ENCODE measurements at regions not wholly inside any gene's neighbourhood (a gene's known extent, or its start where the extent isn't known, plus 50 kb on each side); places are given as distances from the start of the nearest gene placed in this dataset.
"Not testable (repeated sequence)": the region's sequence is repeated elsewhere in the genome, so short reads cannot be mapped to it uniquely, and the experiment has no call there.

GRCh38 chr3:109806929-109807328 lies 469.6 kb upstream of the DPPA4 start:
- DNase-seq = peak; percentile 60 to 63

GRCh38 chr3:109809513-109809912 lies 472.2 kb upstream of the DPPA4 start:
- no peak for DNase-seq

GRCh38 chr3:109818081-109818480 lies 480.7 kb upstream of the DPPA4 start:
- no peak for DNase-seq

- no peak for DNase-seq
Observed at GRCh38 chr3:109819734-109820133, 482.4 kb upstream of the DPPA4 start.

DNA sequence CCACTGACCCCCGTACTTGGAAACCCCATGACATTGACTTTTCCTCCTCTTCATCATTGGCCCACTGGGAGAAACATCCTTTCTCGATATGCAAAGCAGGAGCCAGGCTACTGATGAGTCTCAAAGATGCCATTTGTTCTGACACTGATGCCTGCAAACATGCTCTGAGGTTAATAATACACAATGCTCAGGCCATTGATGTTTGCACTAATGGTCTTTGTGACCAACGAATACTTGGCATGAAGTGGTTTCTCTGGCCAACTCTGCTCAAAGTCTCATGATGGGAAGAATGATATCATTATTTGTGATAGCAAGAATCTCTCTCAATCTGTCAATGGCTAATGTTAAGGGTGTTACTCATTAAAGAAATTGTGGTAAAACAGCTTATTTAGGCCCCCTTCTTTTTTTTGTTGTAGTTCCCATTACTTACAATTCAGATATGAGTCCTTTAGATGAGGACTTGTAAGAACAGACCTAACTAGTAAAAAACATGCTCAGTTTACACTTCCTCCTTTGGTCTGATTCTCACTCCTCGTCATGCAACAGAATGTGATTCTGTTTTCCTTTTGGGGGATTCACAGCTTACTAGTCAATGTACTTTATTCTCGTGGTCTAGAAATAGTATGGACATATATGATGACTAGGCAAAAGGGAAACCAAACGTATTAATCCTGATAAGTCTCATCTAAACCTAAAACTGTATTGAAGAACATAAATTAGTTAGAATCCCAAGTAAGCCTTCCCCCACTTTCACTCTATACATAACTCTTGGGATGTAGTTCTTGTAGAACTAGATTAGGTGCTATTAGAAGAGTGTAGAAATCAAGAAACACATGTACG lies 488.8 kb upstream of the DPPA4 start:
- DNase-seq = no peak

GRCh38 chr3:109831403-109831802 lies 494.1 kb upstream of the DPPA4 start:
- DNase-seq = no peak

DNA sequence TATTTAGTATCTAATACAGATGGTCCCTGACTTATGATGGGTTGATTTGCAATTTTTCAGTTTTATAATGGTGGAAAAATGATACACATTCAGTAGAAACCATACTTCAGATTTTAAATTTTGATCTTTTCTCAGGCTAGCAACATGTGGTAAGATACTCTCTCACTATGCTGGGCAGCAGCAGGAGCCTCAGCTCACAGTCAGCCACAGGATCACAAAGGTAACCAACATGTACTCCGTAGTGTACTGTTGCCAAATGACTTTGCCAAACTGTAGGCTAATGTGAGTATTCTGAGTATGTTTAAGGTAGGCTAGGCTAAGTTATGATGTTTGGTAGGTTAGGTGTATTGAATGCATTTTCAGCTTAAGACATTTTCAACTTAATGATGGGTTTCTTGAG lies 498.6 kb upstream of the DPPA4 start:
- DNase-seq = no peak

DNA sequence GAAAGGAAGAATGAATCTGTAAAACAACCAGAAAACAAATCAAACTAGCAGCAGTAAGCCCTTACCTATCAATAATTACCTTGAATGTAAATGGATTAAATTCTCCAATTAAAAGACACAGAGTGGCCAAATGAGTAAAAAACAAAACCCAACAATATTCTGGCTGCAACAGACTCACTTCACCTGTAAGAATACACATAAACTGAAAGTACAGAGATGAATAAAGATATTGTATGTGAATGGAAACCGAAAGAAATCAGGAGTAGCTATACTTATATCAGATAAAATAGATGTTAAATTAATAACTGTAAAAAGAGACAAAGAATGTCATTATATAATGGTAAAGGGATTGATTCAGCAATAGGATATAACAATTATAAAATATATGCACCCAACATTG lies 514.5 kb upstream of the DPPA4 start:
- DNase-seq = no peak

DNA sequence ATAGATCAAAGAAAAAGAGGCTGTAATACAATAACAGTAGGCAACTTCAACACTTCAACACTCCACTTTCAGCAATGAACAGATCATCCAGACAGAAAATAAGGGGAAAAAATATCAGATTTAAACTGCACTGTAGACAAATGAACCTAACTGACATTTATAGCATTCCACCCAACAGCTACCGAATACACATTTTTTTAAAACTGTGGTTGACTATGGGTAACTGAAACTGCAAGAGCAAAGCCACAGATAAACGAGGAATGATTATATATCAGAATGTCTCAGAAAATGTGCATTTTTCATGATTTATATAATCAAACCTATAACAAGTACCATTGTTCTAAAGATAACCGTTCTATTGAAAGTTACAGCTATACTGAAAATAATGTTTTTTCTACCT lies 514.9 kb upstream of the DPPA4 start:
- DNase-seq = no peak

- no peak for DNase-seq
Observed at GRCh38 chr3:109853077-109853731, 515.9 kb upstream of the DPPA4 start.

- no peak for DNase-seq
Observed at GRCh38 chr3:109863701-109864100, 526.4 kb upstream of the DPPA4 start.

- DNase-seq = no peak
Observed at GRCh38 chr3:109864452-109864851, 527.1 kb upstream of the DPPA4 start.

GRCh38 chr3:109869586-109869985 lies 532.2 kb upstream of the DPPA4 start:
- DNase-seq = no peak

DNA sequence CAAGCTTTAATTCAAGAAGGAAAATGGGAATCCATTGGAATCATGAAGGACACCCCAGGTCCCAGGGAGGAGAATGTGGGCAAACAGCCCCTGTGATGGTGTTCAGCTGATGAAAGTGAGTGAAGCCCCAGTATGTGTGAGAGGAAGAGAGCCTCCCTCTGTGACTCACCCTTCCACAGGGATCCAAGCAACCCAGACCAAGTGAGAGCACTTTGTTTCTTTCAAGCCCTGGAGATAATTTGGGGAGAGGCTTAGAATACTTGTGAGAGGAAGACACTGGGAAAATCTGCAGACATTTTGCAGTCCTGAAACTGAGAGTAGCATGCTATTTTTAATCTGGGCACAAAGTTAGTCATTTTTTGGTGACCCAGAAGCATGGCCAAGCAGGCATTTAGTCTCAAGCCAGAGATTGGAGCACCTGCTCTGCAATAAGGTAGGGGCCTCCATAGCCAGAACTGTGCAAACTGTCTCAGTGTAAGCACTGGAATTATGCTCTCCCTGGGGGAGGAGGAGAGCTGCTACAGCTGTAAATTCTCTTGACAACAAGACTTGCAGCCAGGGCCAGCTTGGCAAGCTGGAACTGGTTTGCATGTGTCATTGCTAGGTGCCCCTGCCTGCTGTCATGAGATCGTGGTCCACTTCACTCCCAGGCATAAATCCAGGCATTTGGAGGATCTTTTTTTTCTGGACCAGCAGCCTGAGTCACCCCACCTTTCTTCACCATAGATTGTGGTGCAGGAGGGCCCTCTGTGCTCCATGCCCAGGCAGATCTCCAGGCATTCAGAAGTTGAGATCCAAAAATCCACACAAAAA lies 537.8 kb upstream of the DPPA4 start:
- DNase-seq = no peak

DNA sequence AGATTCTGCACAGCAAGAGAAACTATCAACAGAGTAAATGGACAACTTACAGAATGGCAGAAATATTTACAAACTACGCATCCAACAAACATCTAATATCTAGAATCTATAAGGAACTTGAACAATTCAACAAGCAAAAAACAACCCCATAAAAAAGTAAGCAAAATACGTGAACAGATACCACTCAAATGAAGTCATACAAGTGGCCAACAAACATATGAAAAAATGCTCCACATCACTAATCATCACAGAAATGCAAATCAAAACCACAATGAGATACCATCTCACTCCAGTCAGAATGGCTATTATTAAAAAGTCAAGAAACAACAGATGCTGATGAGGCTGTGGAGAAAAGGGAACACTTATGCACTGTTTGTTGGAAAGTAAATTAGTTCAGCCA lies 540.3 kb upstream of the DPPA4 start:
- DNase-seq = not testable (repeated sequence)

GRCh38 chr3:109882144-109882543 lies 544.8 kb upstream of the DPPA4 start:
- DNase-seq = no peak

GRCh38 chr3:109887293-109887692 lies 549.9 kb upstream of the DPPA4 start:
- DNase-seq = no peak

- no peak for DNase-seq
Observed at GRCh38 chr3:109888026-109888425, 550.7 kb upstream of the DPPA4 start.

GRCh38 chr3:109897734-109898133 lies 560.4 kb upstream of the DPPA4 start:
- DNase-seq = no peak

DNA sequence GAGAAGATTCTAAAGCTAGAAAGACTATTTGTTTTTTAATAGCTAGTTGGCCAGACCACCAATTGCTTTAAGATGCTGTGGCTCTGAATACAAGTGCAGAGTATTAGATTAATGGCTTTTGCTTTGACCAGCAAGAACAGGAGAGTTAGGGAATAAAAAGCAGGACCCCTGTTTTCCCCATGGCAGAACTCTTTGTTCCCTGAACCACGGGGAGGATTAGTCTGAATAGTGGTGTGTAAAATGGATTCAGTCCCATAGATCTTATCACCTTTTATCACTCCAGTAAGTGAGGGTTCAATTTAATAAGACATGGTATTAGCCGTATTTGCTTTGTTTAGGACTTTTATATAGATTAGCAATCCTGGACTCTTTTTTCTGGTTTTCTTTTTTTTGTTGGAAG lies 562.6 kb upstream of the DPPA4 start:
- no peak for DNase-seq

DNA sequence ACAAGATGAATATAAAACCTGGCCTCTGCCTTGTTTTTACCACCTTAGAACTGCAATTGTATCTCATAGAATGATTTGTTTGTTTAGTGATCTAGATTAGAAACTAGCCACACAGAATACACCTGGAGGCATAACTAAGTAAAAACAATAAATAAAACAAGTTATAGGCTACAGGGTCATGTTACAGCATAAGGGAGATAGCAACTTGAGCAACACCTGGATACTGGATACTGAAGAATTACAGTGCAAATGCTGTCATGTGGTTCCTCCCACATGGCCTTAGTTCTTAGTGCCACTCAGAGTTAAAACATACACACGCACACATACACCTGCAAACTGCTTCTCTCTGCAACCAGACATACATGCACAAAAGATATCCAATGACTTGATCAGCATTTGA lies 563.4 kb upstream of the DPPA4 start:
- no peak for DNase-seq

- no peak for DNase-seq
Observed at GRCh38 chr3:109902549-109902948, 565.2 kb upstream of the DPPA4 start.

DNA sequence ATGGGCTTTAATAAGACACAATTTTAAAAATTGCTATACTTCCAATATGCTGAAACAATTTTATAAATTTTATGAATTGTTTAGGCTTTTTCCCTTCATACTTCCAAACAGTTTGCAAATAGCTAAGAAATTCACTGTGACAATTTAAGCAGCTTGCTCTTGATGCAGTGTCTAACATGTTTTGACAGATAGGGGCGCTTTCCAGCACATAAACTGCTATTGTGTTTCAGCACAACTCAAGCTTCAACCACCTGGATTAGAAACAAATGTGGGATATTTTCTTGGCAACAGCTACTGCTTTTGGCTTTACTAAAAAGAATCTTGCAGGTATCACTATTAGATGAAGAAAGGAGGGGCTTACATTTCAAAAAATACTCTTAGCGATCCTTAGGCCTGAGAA lies 565.8 kb upstream of the DPPA4 start:
- DNase-seq = no peak

GRCh38 chr3:109910772-109911171 lies 573.4 kb upstream of the DPPA4 start:
- no peak for DNase-seq
